AG08395 (cell line): ENCODE measurements at regions not wholly inside any gene's neighbourhood (a gene's known extent, or its start where the extent isn't known, plus 50 kb on each side); places are given as distances from the start of the nearest gene placed in this dataset.
"Not testable (repeated sequence)": the region's sequence is repeated elsewhere in the genome, so short reads cannot be mapped to it uniquely, and the experiment has no call there.

Source experiments
- DNase-seq: peaks from one replicate; pipeline ENCODE4 v3.0.0; 2012; ENCODE audit warnings: mixed read lengths, low spot score

DNA sequence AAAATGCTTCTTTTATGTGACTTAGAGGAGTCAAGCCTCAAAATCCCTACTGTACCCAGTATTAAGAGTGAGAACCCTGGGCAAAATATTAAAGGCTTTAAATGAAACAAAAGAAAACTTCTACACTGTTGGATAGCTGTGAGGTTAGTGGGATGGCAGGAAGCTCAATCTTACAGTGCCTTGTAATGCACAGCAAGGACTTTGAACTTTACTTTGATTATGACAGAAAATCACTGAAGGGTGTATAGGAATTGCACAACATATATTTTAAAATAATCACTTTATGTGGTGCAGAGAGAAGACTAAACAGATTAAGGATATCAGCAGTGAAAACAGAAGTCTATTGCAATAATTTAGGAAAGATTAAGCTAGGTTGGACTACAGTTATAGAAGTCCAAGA, 1333.4 kb downstream of the ADGRL3 start:
- DNase-seq: no peak

DNA sequence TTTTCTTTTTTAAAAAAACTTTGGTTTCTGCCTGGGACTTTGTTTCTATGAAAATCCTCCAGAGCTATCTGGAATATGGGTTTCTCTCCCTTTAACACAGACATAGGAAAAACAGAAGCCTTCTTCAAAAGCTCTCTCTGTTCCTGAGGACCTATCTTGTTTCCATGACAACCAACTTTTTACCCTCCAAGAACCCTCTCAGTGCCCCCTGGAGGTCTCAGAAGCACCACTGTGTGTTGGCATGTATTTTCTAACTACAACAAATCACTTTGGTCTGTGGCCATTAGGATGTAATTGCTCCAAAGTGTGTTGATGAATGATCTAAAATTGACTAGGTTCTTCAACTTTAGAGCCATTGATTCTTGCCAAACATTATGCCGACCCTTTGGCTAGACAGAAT, 1331.6 kb downstream of the ADGRL3 start:
- DNase-seq: no peak

DNA sequence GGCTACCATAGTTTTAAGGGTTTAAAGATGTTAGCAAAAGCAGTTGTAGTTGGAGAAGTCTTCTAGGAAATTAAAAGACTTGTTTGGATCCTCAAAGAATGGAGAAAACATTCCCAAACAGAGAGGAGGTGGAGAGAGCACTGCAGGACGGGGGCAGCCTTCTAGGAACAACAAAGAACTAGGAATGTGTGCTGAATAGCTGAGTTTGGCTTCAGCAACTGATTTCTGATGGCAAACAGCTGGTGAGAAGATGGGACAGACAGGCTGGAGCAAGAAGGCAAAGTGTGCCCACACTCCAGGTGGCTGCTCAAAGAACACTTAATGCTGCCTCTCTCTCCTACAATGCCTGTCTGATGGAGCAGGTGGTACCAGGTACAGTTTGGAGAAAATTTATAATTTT, 1331.1 kb downstream of the ADGRL3 start:
- no peak for DNase-seq

DNA sequence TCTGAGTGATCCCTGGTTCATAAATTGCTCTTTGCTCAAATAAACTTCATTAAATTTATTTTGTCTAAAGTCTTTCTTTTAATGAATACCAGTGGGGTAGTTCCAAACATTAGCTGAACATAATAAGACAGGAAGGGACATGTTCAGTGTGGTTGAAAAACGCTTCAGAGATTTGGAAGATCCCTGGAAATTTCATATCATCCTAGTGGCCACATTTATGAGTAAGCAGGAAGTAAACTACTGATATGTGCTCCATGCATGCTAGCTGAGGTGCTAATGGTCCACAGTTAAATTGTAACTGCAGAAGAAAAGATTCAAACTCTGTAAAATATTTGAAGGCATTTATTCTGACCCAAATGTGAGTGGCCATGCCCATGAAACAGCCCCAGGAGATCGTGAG, 1328.7 kb downstream of the ADGRL3 start:
- no peak for DNase-seq

DNA sequence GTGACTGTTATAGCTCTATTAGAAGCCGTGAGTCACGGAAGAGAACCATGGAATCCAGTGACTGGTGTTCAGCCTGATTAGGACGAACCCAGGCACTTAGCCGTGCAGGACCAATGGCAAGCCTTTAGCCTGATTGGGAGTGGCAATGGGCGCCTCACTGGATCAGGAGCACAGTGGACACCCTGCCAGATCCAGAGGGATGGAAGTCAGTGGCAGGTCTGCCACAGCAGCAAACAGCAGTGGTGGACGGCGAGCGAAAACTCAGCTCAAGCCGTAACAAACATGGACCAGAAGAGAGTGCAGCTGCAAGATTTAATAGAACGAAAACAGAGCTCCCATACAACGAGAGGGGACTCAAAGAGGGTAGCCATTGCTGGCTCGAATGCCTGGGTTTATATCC, 1326.5 kb downstream of the ADGRL3 start:
- DNase-seq: no peak

DNA sequence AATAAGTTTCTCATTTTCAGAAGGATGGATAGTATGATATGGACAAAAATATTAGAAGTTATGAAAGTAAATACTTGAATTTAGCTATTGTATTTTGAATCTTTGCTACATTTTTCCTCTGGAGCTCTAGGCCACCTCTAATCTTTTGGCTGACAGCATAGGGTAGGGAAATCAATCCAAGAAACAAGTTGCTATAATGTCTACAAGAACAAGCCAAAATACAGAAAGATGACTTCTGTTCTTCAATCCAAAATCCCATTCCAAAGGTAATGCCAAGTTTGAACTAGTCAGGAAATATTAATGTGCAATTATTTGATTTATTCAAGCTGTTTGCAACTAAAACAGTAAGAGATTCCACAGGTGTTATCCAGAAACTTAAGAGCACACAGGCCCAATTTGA, 1323.1 kb downstream of the ADGRL3 start:
- no peak for DNase-seq

DNA sequence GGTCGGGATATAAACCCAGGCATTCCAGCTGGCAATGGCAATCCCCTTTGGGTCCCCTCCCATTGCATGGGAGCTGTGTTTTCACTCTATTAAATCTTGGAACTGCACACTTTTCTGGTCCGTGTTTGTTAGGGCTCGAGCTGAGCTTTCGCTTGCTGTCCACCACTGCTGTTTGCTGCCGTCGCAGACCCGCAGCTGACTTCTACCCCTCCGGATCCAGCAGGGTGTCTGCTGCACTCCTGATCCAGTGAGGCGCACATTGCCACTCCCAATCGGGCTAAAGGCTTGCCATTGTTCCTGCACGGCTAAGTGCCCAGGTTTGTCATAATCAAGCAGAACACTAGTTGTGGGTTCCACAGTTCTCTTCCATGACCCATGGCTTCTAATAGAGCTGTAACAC, 1322.1 kb downstream of the ADGRL3 start:
- no peak for DNase-seq

DNA sequence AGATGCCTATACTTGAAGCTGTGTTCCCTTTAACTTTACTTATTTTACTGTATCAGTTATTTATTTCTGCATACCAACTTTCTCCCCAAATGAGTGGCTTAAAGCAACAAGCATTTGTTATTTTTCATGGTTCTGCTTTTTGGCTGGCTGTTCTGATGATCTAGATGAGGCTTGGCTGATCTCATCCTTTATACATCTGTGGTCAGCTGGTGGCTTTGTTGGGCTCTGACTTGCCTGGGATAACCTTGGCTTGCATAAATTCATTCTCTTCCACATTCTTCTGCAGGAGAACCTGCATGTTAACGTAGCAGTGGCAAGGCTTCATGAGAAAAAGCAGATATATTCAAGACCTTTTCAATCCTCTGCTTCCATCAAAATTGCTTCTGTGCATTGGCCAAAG, 1317.6 kb downstream of the ADGRL3 start:
- DNase-seq: no peak

DNA sequence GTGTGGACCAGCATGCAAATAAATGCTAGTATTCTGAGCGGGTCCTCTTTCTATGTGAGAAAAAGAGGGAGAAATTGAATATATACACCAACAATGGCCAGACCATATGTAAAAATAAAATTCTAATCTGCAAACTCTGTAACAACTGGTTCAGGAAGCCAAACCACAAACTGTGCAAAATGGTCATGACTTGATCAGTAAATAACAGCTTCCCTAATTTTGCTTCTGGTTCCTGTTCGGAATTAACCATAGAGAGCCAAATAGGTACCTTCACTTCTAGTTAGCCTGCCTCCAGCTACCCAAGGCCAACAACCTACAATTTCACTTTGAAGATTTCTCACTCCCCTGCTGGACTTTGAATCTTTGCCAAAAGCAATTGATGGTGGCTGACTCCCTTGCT, 1313.2 kb downstream of the ADGRL3 start:
- DNase-seq: no peak

DNA sequence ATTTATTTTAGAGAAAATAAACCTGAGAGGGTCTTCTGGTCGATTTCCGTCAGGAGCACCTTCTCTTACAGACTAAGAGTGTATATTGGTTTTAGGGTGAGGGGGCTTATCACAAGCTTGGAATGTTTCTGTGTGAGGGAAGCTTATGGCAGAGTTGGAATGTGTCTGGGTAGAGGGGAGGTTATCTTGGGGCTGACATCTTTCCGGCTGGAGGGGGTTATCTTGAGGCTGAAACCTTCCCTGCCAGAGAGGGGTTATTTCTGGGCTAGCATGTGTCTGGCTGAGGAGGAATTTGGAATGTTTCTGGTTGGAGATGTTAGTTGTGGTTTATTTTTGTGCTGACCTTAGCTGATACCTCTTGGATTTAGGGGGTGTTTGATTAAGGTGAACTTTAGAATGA, 1312.1 kb downstream of the ADGRL3 start:
- no peak for DNase-seq

DNA sequence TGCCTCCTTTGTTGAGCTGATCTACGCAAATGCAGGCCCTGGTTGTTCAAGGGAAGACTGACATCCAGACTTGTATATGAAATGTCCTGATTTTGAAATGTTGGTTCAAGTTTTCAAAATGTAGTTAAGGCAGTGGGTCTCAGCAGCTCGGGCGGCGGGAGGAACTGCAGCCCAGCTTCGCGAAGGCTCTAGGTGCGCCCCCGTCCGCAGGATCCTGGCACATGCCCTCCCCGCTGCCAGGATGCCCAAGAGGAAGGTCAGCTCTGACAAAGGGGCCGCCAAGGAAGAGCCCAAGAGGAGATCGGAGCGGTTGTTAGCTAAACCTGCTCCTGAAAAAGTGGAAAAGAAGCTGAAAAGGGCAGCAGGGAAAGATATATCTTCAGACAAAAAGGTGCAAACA, 1310.1 kb downstream of the ADGRL3 start:
- DNase-seq: no peak

DNA sequence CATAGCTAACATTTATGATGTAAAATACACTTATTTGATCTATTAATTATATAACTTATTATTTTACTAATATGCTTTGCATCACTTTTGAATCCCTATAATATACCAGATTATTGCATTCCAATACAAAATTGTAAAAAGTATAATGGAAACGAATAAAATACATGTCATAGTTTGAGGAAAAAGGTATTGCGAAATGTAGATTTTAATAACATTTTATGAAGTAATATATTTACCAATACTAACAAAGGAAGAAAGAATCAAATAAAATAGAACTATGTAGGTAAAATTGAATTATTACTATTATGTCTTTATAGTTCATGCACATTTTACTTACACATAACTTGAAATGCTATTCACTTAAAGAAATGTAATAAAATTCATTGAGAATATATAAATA, 1300.2 kb downstream of the ADGRL3 start:
- no peak for DNase-seq

DNA sequence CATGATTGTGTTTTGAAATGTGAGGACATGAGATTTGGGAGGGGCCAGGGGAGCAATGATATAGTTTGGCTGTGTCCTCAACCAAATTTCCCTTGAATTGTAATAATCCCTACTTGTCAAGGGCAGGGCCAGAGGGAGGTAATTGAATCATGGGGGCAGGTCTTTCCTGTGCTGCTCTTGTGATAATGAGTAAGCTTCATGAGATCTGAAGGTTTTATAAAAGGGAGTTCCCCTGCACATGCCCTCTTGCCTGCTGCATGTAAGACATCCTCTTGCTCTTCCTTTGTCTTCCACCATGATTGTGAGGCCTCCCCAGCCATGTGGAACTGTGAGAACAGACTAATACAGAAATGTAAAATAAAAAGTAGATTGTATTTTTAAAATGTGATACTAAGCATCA, 1294.9 kb downstream of the ADGRL3 start:
- DNase-seq: no peak

DNA sequence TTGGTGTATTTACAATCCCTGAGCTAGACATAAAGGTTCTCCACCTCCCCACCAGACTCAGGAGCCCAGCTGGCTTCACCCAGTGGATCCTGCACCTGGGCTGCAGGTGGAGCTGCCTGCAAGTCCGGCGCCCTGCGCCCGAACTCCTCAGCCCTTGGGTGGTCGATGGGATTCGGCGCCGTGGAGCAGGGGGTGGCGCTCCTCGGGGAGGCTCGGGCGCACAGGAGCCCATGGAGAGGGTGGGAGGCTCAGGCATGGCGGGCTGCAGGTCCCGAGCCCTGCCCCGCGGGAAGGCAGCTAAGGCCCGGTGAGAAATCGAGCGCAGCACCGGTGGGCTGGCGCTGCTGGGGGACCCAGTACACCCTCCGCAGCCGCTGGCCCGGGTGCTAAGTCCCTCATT, 1291.6 kb downstream of the ADGRL3 start:
- DNase-seq: not testable (repeated sequence)

DNA sequence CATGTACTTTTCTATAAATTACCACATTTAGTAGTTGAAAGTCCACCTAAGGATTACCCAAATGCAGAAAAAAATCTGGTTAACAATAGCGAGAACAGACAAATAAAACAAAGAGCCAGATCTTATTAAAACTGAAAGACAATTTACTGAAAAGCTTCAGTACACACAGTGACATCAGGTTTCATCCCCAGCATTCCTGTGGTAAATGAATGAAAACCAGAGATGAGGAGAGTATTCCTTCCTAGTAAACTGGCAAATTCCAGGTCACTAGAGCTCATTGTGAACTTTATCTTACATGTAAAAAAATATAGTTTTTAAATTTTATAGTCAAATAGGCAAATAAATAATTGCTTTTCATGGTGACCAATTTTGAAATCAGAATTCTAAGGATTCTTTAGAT, 1290.5 kb downstream of the ADGRL3 start:
- no peak for DNase-seq

DNA sequence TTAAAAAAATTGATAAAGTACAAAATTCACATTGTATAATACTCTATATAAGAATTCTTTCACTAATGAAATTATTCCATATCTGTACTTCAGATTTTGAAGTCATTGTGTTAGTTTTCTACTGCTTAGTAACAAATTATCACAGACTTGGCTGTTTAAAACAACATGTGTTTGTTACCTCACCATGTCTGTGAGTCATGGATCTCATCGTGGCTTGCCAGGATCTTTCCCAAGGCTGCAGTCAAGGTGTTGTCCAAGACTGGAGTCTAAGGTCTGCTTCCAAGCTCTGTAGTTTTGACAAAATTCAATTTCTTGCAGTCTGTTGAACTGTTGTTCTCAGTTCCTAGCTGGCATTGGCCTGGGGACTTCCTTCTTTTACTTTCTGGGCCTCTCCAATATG, 1286.9 kb downstream of the ADGRL3 start:
- DNase-seq: no peak

DNA sequence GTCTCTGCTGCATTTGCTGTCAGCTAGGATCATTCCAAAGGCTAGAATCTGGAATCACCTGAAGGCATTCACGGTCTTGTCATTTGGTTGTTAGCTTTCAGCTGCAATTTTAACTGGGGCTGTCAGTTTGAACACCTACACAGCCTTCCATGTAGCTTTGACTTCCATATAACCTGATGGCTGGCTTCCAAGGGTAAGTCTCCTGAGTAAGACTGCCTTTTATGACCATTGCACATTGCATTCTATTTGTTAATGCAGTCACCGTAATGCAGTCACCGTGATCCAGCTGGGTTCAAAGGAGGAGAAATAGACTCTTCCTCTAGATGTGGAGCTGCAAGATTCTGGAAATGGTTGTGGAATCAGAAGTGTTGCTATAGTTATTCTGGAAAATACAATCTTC, 1284.2 kb downstream of the ADGRL3 start:
- DNase-seq: no peak

DNA sequence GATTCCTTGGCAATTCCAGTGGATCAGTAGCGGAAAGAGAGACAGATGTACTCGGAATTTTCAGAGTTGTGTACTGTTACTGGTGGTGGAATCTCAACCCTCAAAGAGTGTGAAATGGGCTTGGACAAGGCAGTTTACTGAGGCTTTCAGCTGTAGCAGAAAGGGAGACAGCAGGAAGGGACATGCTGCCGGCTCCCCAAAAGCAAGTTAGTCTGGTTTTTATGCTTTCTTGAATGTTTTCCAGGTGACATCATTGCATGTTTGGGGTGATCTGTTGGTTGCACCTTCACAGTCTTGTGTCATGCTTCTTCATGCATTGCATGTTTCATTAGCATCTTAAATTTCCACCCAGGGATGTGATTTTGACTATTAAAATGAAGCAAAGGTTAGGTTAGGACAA, 1282.2 kb downstream of the ADGRL3 start:
- DNase-seq: no peak

DNA sequence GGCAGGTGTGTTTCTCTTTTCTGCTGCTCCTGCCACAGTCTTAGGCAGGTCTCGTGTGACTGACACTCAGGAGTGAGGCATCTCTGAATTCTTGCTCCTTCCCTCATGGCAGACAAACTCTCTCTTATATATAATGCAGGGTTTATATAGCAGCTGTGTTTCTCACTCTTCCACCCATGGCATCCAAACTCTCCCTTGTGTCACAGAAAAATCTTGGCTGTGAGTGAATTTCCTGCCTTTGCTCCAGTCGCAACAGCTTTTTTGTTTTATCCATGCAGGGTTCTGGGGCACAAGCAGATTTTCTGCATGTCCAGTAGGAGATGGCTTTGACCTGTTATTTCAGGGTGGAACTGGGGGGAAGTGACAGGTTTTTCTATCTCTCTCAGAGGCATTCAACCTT, 1275.5 kb downstream of the ADGRL3 start:
- no peak for DNase-seq

DNA sequence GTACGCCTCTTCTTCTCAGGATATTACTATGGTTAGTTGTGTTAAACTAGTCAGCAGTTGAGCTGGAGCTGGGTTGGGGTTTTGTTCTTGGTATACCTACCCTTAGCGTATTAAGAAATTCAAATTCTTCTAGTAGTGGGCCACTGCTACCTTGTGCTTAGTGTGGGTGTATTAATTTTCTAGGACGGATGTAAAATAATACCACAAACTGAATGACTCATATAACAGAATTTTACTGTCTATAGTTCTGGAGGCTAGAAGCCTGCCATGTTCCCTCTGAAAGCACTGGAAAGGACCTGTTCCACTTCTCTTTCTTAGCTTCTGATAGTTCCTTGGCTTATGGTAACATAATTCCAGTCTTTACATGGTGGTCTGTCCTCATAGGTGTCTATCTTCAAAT, 1274.7 kb downstream of the ADGRL3 start:
- no peak for DNase-seq

DNA sequence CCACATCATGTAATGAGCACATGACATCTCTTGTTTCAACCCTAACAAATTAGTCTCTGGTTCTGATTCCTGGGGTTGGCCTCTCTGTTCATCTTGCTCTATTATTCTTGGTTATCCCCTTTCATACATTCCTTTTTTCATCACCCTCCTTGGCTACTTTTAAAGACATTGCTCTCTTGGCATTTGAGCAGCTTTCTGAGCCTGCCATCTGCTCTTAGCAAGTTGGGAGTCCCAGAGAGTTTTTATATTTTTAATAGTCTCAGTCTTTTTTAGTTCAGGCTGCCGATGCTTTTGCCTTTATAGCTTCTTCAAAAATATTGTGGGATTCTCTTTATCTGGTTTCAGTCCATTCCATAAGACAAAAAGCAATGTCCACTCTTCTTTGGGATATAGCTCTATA, 1270.9 kb downstream of the ADGRL3 start:
- no peak for DNase-seq

DNA sequence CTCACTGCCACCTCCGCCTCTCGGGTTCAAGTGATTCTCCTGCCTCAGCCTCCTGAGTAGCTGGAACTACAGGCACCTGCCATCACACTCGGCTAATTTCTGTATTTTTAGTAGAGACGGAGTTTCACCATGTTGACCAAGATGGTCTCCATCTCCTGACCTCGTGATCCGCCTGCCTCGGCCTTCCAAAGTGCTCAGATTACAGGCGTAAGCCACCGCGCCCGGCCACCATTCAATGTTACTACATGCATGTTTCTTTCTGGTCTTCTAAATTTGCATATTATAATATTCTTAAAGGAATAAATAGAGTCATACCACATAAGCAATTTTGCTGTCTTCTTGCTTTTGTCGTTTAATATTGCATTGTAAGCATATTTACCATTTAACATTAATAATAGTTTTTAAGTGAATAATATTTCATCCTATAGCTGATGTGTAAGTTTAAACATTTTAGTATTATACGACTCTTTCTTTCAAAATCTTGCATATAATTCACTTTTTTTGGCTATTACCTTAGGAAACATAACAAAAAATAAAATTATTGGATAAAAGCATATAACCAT, 1270.4 kb downstream of the ADGRL3 start:
- DNase-seq: no peak

DNA sequence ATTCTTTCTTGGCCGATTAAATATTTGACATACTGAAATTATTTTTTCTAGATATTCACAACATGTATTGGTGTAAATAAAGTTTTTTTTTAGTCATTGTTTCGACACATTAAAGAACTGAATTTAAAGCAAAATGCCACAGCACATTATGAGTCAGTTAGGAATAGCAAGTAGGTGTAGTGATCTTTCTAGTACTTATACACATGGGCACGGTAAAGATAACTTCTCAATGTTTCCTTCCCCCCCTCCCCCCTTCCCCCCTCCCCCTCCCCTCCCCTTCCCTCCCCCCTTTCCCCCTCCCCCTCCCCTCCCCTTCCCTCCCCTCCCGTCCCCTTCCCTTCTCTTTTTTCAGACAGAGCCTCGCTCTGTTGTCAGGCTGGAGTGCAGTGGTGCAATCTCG, 1269.9 kb downstream of the ADGRL3 start:
- no peak for DNase-seq

DNA sequence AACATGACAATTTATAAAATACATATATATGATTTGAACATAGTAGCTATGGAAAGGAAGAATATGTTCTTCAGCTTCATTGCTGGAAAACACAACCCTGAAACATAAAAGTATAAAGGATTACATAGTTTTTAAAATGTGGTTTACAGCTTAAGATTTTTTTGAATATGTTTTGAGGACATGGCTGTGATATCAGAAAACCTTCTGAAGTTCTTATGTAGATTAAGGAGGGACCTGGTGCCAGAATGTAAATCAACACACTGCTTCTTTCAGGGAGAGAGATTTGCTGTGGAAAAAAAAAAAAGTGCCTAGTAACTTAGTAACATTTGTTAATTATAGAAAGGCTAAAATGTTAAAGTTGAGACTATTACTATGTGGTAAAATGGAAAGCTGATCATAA, 1261.8 kb downstream of the ADGRL3 start:
- no peak for DNase-seq

DNA sequence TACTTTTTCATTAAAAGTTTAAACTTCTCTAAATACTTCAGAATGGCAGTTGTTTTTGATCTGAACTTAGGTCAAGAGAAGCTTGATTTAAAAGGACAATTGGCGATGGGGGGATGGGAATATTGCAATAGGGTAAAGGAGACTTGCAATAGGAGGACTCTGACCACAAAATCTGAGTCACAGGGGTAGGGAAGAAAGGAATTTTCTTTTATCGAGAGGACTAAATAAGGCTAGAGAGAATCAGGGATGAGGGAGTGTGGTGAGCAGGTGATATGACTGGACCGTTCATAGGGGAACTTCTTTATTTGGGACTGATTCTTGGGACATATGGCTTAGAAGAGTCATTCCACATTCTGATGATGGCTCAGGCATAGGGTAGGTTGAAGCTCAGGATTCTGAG, 1260.2 kb downstream of the ADGRL3 start:
- no peak for DNase-seq
